ENCODE measurements at regions not wholly inside any gene's neighbourhood (a gene's known extent, or its start where the extent isn't known, plus 50 kb on each side); places are given as distances from the start of the nearest gene placed in this dataset.

DNA sequence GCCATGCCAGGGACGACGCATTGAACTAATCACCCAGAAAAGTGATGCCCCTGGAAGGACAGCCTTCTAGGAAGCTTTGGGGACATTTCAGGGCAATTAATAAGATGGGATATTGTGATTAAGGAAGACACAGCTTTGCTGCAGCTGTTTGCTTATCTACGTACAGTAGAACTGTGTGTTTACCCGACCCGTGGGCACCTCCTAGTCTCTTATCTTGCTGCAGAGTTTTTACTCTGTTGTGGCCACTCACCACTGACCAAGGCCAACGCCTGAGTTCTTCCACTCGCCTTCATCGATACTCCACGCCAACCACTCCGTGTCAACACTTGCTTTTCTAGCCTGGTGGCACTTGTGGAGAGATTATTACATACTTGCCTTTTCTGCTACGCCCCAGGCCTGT lies 105.9 kb upstream of the MLN start:
- no peak for DNase-seq (ENCODE audit: low spot score in 2 of 2, unreplicated experiment in 2 of 2)
- H3K9me3 Mint-ChIP-seq = no peaks in the 10 kb centered on the region
- peaks cover 16% of the 10 kb centered on the region for H3K27me3 Mint-ChIP-seq (ENCODE audit: low read depth)
- no peak overlapping the region for H3K27ac Mint-ChIP-seq
- no peak overlapping the region for H3K4me3 Mint-ChIP-seq
- no peaks in the 10 kb centered on the region for H3K36me3 Mint-ChIP-seq
- no peaks in the 10 kb centered on the region for H3K4me1 Mint-ChIP-seq
- TF ChIP-seq, protein P1, sequence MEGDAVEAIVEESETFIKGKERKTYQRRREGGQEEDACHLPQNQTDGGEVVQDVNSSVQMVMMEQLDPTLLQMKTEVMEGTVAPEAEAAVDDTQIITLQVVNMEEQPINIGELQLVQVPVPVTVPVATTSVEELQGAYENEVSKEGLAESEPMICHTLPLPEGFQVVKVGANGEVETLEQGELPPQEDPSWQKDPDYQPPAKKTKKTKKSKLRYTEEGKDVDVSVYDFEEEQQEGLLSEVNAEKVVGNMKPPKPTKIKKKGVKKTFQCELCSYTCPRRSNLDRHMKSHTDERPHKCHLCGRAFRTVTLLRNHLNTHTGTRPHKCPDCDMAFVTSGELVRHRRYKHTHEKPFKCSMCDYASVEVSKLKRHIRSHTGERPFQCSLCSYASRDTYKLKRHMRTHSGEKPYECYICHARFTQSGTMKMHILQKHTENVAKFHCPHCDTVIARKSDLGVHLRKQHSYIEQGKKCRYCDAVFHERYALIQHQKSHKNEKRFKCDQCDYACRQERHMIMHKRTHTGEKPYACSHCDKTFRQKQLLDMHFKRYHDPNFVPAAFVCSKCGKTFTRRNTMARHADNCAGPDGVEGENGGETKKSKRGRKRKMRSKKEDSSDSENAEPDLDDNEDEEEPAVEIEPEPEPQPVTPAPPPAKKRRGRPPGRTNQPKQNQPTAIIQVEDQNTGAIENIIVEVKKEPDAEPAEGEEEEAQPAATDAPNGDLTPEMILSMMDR (IDR thresholded peaks at IDR 0.05; ENCODE audit: unreplicated experiment) = no peak

DNA sequence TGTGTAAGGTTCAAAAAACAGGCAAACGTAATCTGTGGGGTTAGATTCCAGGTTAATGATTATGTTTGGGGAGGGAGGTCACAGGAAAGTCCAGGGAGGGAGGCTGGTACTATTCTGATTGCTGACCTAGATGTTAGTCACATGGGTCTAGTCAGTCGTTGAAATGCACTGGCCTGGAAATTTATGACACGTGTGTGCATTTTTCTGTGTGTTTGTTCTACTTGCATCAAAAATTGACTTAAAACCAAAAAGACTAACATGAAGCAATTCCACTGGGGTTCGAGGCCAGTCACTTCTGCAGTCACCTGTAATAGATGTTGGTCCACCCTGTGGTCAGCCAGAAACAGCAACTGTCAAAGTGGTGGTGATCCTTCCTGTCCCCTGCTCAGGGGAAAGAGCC lies 104.2 kb upstream of the MLN start:
- Mint-ChIP-seq H3K36me3 (no peaks in the 10 kb centered on the region), H3K4me3 (no peak overlapping the region), H3K4me1 (no peaks in the 10 kb centered on the region), H3K9me3 (no peaks in the 10 kb centered on the region), H3K27me3 (ENCODE audit: low read depth) (peaks cover 13% of the 10 kb centered on the region), H3K27ac (no peak overlapping the region)
- DNase-seq (ENCODE audit: low spot score in 2 of 2, unreplicated experiment in 2 of 2) = no peak
- TF ChIP-seq, protein P1 (IDR thresholded peaks at IDR 0.05; ENCODE audit: unreplicated experiment) = no peak

DNA sequence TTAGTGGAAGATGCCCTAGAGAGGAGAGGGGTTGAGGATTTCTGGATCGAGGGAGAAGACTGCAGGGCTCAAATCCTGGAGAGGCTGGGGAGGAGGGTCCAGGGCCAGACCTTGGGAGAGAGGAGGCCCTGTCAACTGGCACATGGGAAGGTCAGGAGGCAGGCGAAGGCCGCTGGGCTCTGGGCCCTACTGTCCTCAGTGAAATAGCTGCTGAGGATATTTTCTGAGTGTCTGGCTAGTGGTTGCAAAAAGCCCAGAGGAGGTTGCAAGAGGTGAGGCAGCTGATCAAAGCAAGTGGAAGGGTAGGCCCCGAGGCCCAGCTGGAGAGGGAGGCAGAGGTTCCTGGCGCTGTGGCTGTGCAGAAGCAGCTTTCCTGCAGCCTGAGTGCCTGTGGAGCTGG lies 103.4 kb upstream of the MLN start:
- H3K4me1 Mint-ChIP-seq = no peaks in the 10 kb centered on the region

DNA sequence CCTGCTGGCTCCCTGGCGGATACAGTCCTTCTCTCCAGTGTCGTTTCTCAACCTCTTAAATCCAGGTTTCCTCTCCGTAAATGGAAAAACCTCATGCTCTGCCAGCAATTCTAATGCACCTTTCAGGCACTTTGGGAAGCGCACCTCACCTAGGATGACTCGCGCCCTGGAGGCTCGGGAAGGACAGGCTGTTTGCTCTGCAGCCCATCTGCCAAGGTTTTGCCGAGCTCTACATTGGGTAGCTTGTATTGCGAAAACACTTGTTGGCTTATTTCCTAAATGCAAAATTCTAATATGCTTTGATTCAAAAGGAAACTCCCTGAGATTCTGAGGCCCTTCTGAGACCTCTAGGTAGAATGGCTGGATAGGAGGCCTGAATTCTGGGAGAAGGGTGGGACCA lies 102.6 kb upstream of the MLN start:
- Mint-ChIP-seq H3K27me3 (ENCODE audit: low read depth) (peaks cover 28% of the 10 kb centered on the region), H3K4me1 (peaks cover 7% of the 10 kb centered on the region), H3K27ac (no peak overlapping the region), H3K36me3 (no peaks in the 10 kb centered on the region), H3K4me3 (no peak overlapping the region), H3K9me3 (no peaks in the 10 kb centered on the region)
- no peak for DNase-seq (ENCODE audit: low spot score in 2 of 2, unreplicated experiment in 2 of 2)
- TF ChIP-seq, protein P1 (IDR thresholded peaks at IDR 0.05; ENCODE audit: unreplicated experiment) = no peak

More for the DNA sequence above, 103.4 kb upstream of the MLN start:
- TF ChIP-seq, protein P1 (IDR thresholded peaks at IDR 0.05; ENCODE audit: unreplicated experiment) = no peak
- H3K9me3 Mint-ChIP-seq = no peaks in the 10 kb centered on the region
- no peak overlapping the region for H3K4me3 Mint-ChIP-seq
- no peak overlapping the region for H3K27ac Mint-ChIP-seq
- peaks cover 20% of the 10 kb centered on the region for H3K27me3 Mint-ChIP-seq (ENCODE audit: low read depth)
- no peaks in the 10 kb centered on the region for H3K36me3 Mint-ChIP-seq
- no peak for DNase-seq (ENCODE audit: low spot score in 2 of 2, unreplicated experiment in 2 of 2)

DNA sequence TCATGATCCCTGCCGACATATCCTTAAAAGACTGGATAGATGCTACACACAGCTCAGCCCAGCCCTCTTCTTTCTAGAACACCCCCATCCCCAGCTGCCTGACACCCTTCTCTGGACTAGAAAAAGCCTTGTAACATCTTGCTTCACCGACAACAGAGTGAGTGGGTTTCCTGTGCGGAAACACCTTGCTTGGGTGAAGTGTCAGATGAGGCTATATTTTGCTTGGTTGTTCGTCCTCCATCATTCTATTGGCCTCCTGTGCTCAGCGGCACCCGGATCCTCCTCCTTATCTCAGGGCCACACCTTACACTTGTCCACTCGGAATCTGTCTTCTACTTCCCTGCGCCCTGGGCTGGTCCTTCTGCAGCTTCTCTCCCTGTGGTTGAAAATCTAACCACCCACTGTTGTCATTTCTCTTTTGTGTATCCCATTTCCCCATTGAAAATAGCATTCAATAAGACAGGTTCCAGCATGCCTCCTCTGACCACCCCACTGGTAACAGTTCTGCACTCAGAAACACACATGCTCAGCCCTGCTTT lies 101.3 kb upstream of the MLN start:
- Mint-ChIP-seq H3K36me3 (no peaks in the 10 kb centered on the region), H3K27ac (no peak overlapping the region), H3K9me3 (no peaks in the 10 kb centered on the region), H3K4me1 (peaks cover 12% of the 10 kb centered on the region), H3K4me3 (no peak overlapping the region), H3K27me3 (ENCODE audit: low read depth) (peaks cover 36% of the 10 kb centered on the region)
- TF ChIP-seq, protein P1 (IDR thresholded peaks at IDR 0.05; ENCODE audit: unreplicated experiment) = no peak
- no peak for DNase-seq (ENCODE audit: low spot score in 2 of 2, unreplicated experiment in 2 of 2)

DNA sequence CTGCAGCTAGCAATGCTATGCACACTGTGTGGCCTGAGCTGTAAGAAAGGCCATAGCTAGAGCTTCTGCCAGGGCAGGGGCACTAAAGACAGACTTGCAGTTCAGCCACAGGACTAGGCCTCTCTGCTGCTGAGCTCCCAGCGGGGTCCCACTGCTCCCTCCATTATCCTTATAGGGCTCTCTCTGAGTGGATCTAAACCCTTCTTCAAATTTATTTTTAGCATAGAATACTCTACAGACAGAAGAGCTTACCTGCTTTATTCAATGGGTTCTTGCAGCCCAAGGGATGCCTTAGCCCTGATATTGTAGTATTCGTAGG lies 100.9 kb upstream of the MLN start:
- Mint-ChIP-seq H3K27me3 (ENCODE audit: low read depth) (peaks cover 37% of the 10 kb centered on the region), H3K36me3 (no peaks in the 10 kb centered on the region), H3K9me3 (no peaks in the 10 kb centered on the region), H3K4me3 (no peak overlapping the region), H3K4me1 (peaks cover 12% of the 10 kb centered on the region), H3K27ac (no peak overlapping the region)
- DNase-seq (ENCODE audit: low spot score in 2 of 2, unreplicated experiment in 2 of 2) = no peak
- TF ChIP-seq, protein P1 (IDR thresholded peaks at IDR 0.05; ENCODE audit: unreplicated experiment) = no peak
